Karpas-422 (cell line): ENCODE measurements at regions not wholly inside any gene's neighbourhood (a gene's known extent, or its start where the extent isn't known, plus 50 kb on each side); places are given as distances from the start of the nearest gene placed in this dataset.
"Not testable (repeated sequence)": the region's sequence is repeated elsewhere in the genome, so short reads cannot be mapped to it uniquely, and the experiment has no call there.

Source experiments
- DNase-seq: peaks from one replicate; pipeline ENCODE4 v3.0.0-alpha.2; 2015
- H2AFZ ChIP-seq: fragments of 200-600 bp; sonication (generic); 2 replicates; pipeline ENCODE4 v1.6.1; 2014; ENCODE audit warnings: antibody characterized with exemption, low read length, mixed read lengths
- H3K27ac ChIP-seq: fragments of 200-600 bp; sonication (generic); 2 replicates; pipeline ENCODE4 v1.5.1; 2014; ENCODE audit warnings: mild to moderate bottlenecking, low read length, moderate library complexity
- H3K27me3 ChIP-seq: fragments of 200-600 bp; sonication (generic); 2 replicates; pipeline ENCODE4 v1.6.1; 2014; ENCODE audit warnings: low read length, mixed read lengths
- H3K36me3 ChIP-seq: fragments of 200-600 bp; sonication (generic); 2 replicates; pipeline ENCODE4 v1.6.1; 2014; ENCODE audit warnings: low read length, mixed read lengths; ENCODE audit not compliant: insufficient read depth
- H3K4me1 ChIP-seq: fragments of 200-600 bp; sonication (generic); 2 replicates; pipeline ENCODE4 v1.6.1; 2014; ENCODE audit warnings: mild to moderate bottlenecking, low read length, mixed read lengths
- H3K4me2 ChIP-seq: fragments of 200-600 bp; sonication (generic); 2 replicates; pipeline ENCODE4 v1.6.1; 2014; ENCODE audit warnings: low read length, low read depth, mild to moderate bottlenecking; ENCODE audit not compliant: poor library complexity, severe bottlenecking
- H3K4me3 ChIP-seq: fragments of 200-600 bp; sonication (generic); 2 replicates; pipeline ENCODE4 v1.5.1; 2014; ENCODE audit warnings: mild to moderate bottlenecking, antibody characterized with exemption, low read length, mixed read lengths
- H3K79me2 ChIP-seq: fragments of 200-600 bp; sonication (generic); 2 replicates; pipeline ENCODE4 v1.6.1; 2014; ENCODE audit warnings: mild to moderate bottlenecking, low read length, mixed read lengths
- H3K9ac ChIP-seq: fragments of 200-600 bp; sonication (generic); 2 replicates; pipeline ENCODE4 v1.6.0; 2014; ENCODE audit warnings: low read length
- H3K9me2 ChIP-seq: fragments of 200-600 bp; sonication (generic), shearing (Covaris generic); replicated peaks from 2 replicates; pipeline ENCODE4 v1.6.0; 2014; ENCODE audit warnings: mild to moderate bottlenecking, low read length, moderate library complexity; ENCODE audit not compliant: insufficient read depth
- H3K9me3 ChIP-seq: fragments of 300-700, 200-600 bp; sonication (generic); 2 replicates; pipeline ENCODE4 v1.6.1; 2014; ENCODE audit warnings: low read length, mixed read lengths
- H4K20me1 ChIP-seq: fragments of 200-600 bp; sonication (generic); 2 replicates; pipeline ENCODE4 v1.6.1; 2014; ENCODE audit warnings: mild to moderate bottlenecking, antibody characterized with exemption, low read length, low read depth; ENCODE audit not compliant: insufficient read depth

DNA sequence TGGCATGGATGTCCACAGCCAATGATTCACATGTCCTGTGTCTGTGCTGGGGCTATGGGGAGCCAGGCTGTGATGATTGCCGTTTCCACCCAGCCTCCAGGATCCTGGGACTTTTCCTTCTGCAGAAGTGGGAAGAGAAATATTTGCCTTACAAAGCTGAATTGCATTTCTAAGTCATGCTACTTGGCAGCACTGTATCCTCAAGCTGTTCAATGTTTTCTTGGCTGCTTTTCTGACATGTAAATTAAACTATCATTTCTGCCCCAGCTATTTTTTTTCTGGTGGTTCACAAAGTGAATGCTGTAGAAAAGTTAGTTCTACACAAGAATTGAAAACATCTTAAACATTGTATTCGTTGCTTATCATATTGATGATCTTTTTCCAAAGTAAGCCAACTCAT, 51.9 kb upstream of the TCERG1L start:
- Histone ChIP-seq H3K27ac (no peak overlapping the region), H3K36me3 (no peaks in the 10 kb centered on the region), H3K4me3 (no peak overlapping the region), H3K27me3 (peaks cover 2% of the 10 kb centered on the region; the same call in 1 of the 2 replicates), H4K20me1 (no peaks in the 10 kb centered on the region), H3K4me2 (no peak overlapping the region), H3K9me3 (no peaks in the 10 kb centered on the region), H2AFZ (no peak overlapping the region), H3K4me1 (no peaks in the 10 kb centered on the region), H3K9ac (no peak overlapping the region), H3K9me2 (no peaks in the 10 kb centered on the region), H3K79me2 (no peaks in the 10 kb centered on the region)
- no peak for DNase-seq

DNA sequence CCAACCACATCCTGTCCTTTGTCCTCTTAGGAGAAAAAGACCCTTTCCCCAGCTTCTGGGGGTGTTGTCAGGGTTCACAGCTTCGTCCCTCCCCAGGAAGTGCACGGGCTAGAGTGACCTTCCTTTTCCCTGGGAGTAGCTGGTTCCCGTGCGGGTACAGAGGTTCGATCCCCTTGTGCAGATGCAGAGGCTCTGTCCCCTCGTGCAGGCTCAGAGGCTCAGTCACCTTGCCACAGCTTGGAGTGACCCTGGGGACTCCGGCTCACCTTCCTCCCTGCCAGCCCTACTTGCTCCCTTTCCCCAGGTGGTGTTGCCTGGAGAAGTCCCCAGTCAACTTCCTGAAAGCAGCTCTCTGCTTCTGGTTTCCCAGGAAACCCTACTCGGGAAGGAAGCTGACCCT, 60.0 kb upstream of the TCERG1L start:
- Histone ChIP-seq H3K27me3 (peaks cover 2% of the 10 kb centered on the region; the same call in 1 of the 2 replicates), H3K4me1 (no peaks in the 10 kb centered on the region), H3K36me3 (no peaks in the 10 kb centered on the region), H3K9me3 (no peaks in the 10 kb centered on the region), H3K4me2 (no peak overlapping the region), H3K27ac (no peak overlapping the region), H3K4me3 (no peak overlapping the region), H4K20me1 (no peaks in the 10 kb centered on the region), H3K9ac (no peak overlapping the region), H3K79me2 (no peaks in the 10 kb centered on the region), H2AFZ (no peak overlapping the region), H3K9me2 (no peaks in the 10 kb centered on the region)
- DNase-seq = no peak

GRCh38 chr10:131381576-131381975, 70.1 kb upstream of the TCERG1L start:
- Histone ChIP-seq H3K27me3 (no peaks in the 10 kb centered on the region), H4K20me1 (no peaks in the 10 kb centered on the region), H3K9ac (no peak overlapping the region), H3K9me2 (no peaks in the 10 kb centered on the region), H3K79me2 (no peaks in the 10 kb centered on the region), H2AFZ (no peak overlapping the region), H3K4me3 (no peak overlapping the region), H3K4me2 (no peak overlapping the region), H3K27ac (no peak overlapping the region), H3K36me3 (no peaks in the 10 kb centered on the region), H3K9me3 (no peaks in the 10 kb centered on the region), H3K4me1 (no peaks in the 10 kb centered on the region)
- DNase-seq = no peak

GRCh38 chr10:131385161-131385872, 73.8 kb upstream of the TCERG1L start:
- H3K4me2 ChIP-seq, H3K9ac ChIP-seq, H2AFZ ChIP-seq, H4K20me1 ChIP-seq, H3K9me2 ChIP-seq, H3K4me1 ChIP-seq, H3K27ac ChIP-seq, DNase-seq, H3K36me3 ChIP-seq, H3K27me3 ChIP-seq, H3K79me2 ChIP-seq, H3K4me3 ChIP-seq, H3K9me3 ChIP-seq: not testable (repeated sequence)

GRCh38 chr10:131387018-131387529, 75.6 kb upstream of the TCERG1L start:
- no peaks in the 10 kb centered on the region for H3K9me3 ChIP-seq
- no peaks in the 10 kb centered on the region for H3K27me3 ChIP-seq
- H3K36me3 ChIP-seq = no peaks in the 10 kb centered on the region
- H3K9ac ChIP-seq = no peak overlapping the region
- no peaks in the 10 kb centered on the region for H3K4me1 ChIP-seq
- no peak overlapping the region for H3K4me2 ChIP-seq
- no peak overlapping the region for H3K27ac ChIP-seq
- no peak overlapping the region for H3K4me3 ChIP-seq
- no peak overlapping the region for H2AFZ ChIP-seq
- H3K9me2 ChIP-seq = no peaks in the 10 kb centered on the region
- no peaks in the 10 kb centered on the region for H4K20me1 ChIP-seq
- no peak for DNase-seq
- H3K79me2 ChIP-seq = no peaks in the 10 kb centered on the region

DNA sequence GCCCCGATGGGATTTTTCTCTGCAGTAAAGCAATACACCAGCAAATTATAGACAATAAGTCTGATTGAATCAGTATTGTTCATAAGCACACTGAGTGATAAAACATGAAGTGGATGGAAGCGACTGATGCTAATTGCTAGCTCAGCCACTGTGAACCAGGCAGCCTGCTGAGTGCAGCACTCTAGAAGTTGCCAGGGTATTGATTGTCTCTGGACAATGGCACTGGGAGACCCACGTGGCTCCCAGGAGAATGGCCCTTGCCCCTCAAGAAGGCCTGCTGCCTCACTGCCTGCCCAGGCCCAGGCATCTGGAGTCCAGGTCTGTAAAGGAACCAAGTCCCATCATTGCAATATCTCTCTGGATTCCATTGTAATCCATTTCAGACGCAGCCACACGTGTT, 80.4 kb upstream of the TCERG1L start:
- H3K4me1 ChIP-seq = no peaks in the 10 kb centered on the region
- no peak overlapping the region for H3K27ac ChIP-seq
- no peaks in the 10 kb centered on the region for H3K27me3 ChIP-seq
- no peak overlapping the region for H2AFZ ChIP-seq
- no peaks in the 10 kb centered on the region for H3K9me3 ChIP-seq
- H4K20me1 ChIP-seq = no peaks in the 10 kb centered on the region
- no peak for DNase-seq
- no peaks in the 10 kb centered on the region for H3K9me2 ChIP-seq
- H3K4me3 ChIP-seq = no peak overlapping the region
- no peaks in the 10 kb centered on the region for H3K79me2 ChIP-seq
- H3K36me3 ChIP-seq = no peaks in the 10 kb centered on the region
- H3K9ac ChIP-seq = no peak overlapping the region
- no peak overlapping the region for H3K4me2 ChIP-seq

DNA sequence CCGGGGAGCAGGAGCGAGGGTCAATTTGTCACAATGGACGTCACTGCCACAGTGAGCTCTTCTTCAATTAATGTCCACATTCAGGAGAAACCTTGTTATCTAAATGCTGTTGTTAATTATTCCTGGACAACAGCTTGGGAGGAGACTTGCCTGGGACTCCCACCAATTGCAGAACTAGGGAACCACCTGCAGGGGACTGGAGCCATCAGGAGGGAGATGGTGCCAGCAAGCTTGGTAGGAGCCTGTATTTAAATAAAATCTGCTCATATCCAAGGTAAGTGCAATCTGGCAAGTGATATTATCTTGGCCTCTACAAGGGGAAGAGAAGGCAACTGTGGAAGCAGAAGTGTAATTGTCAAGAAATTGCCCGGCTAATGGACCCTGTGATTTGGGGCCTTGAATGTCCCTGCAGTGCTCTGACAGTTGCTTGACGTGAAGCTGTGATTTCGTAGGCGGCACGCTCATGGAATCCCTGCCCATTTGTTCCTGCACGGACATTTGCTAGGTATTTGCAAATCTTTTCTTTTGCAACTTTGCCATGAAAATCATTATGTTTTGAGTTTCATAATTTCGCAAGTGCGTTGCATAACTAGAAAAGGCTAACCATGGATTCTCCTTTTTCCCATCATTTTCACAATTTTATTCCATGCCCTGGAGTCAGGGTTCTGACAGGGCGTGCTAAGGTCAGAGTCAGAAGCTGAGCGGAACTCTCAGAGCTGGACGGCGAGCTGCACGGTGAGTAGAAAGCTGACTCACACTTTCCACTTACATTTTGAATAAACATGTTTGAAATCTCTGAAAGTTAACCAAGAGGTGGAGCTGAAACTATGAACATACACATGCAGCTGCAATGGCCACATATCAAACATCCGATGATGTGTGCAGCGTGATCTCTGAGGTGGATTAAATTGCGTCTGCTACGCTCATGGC, 84.9 kb upstream of the TCERG1L start:
- Histone ChIP-seq H3K4me1 (no peaks in the 10 kb centered on the region), H3K36me3 (no peaks in the 10 kb centered on the region), H3K27me3 (no peaks in the 10 kb centered on the region), H3K27ac (no peak overlapping the region), H3K4me3 (no peak overlapping the region), H4K20me1 (no peaks in the 10 kb centered on the region), H3K9me3 (no peaks in the 10 kb centered on the region), H2AFZ (no peak overlapping the region), H3K9me2 (no peaks in the 10 kb centered on the region), H3K79me2 (no peaks in the 10 kb centered on the region), H3K4me2 (no peak overlapping the region), H3K9ac (no peak overlapping the region)
- DNase-seq = peak; percentile 45

- no peaks in the 10 kb centered on the region for H3K27me3 ChIP-seq
- H3K4me3 ChIP-seq = no peak overlapping the region
These were observed 86.6 kb upstream of the TCERG1L start for GRCh38 chr10:131398166-131398565.

More at GRCh38 chr10:131398166-131398565, 86.6 kb upstream of the TCERG1L start:
- no peaks in the 10 kb centered on the region for H3K9me3 ChIP-seq
- H3K4me2 ChIP-seq = no peak overlapping the region
- H3K79me2 ChIP-seq = no peaks in the 10 kb centered on the region
- H3K9me2 ChIP-seq = no peaks in the 10 kb centered on the region
- H3K36me3 ChIP-seq = no peaks in the 10 kb centered on the region
- no peak for DNase-seq
- H3K4me1 ChIP-seq = no peaks in the 10 kb centered on the region
- H4K20me1 ChIP-seq = no peaks in the 10 kb centered on the region
- H3K9ac ChIP-seq = no peak overlapping the region
- no peak overlapping the region for H2AFZ ChIP-seq
- no peak overlapping the region for H3K27ac ChIP-seq
